Suppressor macrophage treated with lipopolysaccharide for 1 hour (primary cell): ENCODE measurements at regions not wholly inside any gene's neighbourhood (a gene's known extent, or its start where the extent isn't known, plus 50 kb on each side); places are given as distances from the start of the nearest gene placed in this dataset.

ENCODE experiments used
- DNase-seq, 3 donors: peaks; one replicate each; pipeline ENCODE4 v3.0.0-alpha.2; 2020 to 2022

DNA sequence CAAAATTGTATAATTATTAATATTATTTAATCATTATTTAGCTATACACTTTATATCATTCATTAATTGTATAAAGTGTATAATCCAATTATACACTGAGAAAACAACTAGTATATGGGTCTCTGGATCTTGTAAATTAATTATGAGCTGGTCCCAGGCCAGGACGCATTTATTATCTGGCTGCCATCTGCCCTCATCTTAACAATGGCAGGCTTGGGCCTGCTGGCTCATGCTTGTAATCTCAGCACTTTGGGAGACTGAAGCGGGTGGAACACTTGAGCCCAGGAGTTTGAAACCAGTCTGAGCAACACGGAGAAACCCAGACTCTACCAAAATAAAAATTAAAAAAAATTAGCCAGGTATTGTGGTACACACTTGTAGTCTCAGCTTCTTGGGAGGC lies 502.2 kb upstream of the NRXN1 start:
- no peak for DNase-seq

DNA sequence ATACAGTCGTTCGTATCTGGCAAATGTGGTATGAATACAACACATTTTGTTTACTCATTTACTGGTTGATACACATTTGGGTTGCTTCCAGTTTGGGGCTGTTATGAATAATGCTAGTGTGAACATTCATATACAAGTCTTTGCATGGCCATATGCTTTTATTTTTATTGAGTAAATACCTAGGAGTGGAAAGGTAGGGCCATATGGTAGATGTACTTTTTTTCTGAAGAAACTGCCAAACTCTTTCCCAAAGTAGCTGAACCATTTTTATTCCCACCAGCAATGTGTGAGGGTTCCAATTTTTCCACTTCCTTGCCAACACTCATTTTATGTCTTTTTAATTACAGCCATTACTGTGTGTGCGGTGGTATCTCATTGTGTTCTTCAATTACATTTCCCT lies 496.2 kb upstream of the NRXN1 start:
- no peak for DNase-seq

DNA sequence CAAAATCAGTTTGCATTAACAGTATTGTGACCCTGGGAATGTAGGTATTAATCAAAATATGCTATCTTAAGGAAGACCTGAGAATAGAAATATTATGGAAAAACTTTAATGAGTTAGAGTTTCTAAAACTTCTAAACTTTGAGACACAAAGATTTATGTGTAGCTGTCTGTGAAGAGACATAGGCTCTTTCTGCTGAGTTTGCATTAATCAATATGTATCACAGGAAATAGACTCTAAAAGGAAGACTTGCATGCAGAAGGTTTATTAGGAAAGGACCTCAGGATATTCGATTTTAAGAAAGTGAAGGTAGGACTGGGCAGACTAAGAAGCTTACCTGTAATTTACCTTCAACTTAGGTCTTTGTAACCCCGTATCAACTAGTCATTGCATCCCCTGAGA lies 494.8 kb upstream of the NRXN1 start:
- DNase-seq, result no peak

DNA sequence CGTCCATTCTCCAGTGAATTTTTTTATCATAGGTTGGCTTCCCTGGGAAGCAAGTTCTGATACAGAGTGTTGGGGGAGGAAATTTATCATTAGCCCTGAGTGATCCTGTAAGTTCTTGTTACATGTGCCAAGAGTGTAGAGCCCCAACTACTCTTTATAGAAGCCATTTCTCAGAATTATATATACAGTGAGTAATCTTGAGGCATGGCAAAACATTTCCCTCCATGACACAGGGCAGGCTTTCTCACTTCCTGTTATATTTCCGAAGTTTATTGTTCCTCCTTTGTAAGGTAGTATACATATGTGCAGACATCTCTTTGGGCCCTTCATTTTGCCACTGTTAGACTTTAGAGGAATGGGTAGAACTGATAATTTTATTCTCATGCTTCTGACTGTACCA lies 484.7 kb upstream of the NRXN1 start:
- no peak for DNase-seq

DNA sequence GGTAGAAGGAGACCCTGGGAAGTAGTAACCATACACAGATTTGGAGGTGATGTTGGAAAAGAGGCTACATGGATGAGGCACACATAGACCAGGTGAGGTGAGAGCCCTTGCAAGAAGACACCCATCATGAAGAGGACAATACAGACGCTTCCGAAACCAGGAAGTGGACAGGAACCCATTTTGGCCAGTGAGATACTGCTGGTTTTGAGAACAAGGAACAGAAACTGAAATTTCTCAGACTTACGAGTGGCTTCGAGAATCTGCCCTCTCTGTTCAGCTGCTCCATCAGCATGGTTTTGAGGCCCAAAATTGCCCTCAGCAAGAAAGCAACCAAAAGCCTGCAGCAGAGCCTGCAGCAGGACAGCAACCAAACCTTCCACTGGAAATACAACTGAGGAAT lies 479.1 kb upstream of the NRXN1 start:
- DNase-seq, result peak in 2 of 3 donors; percentile 8 to 11

DNA sequence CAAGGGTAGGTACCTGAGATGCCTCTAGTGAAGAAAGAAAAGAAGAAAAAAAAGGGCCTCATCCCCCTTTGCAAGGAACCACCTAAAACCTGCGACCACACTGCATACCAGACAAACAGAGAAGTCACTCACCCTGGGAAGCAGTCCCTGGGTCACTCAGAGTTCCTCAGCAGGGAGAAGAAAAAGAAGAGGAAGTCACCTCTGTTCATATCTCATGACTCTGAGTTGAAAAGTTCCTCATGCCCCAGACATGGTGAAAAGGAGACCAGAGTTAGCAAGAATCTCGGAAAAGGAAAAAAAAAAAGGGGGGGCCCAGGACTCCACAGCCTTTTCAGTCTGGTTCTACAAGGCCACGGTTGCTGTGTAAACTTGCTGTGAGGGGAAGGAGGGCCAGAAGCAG lies 478.4 kb upstream of the NRXN1 start:
- peak; percentile 12 to 42 (median 26) for DNase-seq

DNA sequence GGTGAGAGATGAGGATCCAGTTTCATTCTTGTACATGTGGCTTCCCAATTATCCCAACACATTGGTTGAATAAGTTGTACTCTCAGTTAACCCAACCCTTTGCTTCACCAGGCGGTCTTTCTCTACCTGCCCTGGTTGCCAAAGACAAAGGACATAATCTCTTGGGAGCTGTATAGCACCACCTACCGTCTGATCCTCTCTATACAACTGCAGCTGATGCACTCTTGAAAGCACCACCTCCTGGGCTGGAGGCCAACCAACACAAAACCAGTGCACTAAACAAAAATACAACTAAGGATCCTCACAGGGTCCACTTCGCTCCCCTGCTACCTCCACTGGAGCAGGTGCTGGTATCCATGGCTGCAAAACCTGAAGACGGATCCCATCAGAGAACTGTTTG lies 473.6 kb upstream of the NRXN1 start:
- DNase-seq, result no peak

DNA sequence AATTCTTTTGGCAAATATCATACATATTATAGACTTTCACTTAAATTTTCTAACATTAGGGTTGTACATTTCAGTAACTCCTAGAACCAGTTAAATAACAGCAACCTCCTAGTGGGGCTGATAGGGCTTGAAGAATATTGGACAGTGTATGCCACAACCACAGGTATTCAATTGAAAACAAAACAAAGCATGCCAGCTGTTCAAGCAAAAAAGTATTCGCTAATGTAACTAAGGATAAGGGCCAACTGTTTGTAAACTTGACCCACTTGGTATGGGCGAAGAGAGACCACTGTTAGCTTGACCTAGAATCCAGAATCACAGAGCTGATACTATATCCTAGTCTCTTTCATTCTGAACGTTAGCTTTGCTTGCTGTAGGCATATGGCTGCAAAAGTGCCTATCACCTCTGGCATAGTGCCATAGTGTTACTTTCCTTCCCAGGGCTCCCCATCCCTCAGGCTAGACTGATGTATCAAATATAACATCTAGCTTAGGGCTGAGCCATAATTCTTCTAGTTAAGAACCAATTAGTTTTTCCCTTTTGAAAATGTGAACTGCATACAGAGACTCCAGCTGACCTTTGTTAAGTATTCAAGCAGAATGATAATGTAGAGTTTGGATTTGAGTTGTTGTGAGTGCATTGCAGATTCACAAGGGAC lies 458.8 kb upstream of the NRXN1 start:
- no peak for DNase-seq

DNA sequence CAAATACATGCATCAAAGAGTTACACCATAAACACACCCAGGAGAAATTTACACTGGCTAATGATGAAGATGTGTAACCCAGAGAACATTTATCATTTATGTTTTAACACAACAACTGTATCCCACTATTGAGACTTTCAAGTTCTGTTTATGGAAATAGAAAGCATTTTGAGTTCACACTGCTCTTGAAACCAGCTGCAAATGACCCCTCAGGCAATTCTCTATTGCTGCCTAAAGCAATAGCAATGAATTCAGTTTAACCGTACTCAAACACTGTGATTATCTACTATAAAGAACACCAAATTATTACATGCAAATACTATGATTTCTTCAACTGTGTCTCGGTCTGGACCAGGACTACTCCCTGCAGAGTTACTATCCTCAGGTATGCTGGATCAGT lies 452.7 kb upstream of the NRXN1 start:
- DNase-seq, result no peak

DNA sequence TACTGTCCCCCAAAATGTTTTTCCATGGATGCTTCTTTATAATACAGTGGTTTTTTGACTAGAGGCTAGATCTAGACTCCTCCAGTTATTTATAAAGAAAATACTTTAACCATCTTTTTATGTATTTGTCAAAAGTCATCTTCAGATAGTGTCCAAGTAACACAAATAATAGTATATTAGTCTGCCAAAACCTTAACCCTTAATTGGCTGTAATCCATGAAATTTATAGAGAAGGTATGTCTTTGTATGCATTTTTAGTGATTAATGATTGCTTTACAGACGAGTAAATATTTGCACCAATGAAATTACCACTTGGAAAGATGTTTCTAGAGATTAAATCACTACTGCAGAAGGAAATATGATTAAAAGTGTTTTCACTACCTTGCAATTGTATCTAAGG lies 451.8 kb upstream of the NRXN1 start:
- no peak for DNase-seq

DNA sequence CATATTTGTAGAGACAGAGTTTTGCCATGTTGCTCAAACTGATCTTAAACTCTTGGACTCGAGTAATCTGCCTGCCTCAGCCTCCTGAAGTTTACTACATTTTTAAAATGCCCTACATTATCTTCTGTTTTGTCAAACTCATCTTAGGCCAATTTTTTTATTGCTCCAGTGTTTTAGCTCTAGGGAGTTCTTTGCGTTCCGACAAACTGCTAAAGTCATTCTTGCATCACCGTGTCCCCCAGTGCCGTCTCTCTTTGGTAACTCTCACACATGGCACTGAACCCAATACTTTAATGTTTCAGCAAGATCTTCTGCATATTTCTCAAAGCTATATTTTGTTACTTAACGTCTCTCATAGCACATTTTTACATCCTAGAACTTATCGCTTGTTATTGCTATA lies 440.9 kb upstream of the NRXN1 start:
- DNase-seq, result no peak

DNA sequence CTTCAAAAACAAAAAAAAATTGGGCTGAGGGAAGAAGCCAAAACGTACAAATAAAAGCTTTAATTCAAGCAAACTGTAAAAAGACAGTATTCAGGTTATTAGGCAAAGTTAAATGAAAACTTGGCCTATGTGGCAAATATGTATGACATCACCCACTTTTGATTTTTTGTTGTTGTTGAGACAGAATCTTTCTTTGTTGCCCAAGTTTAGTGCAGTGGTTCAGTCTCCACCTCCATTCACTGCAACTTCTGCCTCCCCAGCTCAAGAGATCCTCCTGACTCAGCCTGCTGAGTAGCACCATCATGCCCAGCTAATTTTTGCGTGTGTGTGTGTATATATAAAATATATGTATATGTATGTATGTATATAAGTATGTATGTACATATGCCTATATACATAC lies 440.4 kb upstream of the NRXN1 start:
- no peak for DNase-seq

DNA sequence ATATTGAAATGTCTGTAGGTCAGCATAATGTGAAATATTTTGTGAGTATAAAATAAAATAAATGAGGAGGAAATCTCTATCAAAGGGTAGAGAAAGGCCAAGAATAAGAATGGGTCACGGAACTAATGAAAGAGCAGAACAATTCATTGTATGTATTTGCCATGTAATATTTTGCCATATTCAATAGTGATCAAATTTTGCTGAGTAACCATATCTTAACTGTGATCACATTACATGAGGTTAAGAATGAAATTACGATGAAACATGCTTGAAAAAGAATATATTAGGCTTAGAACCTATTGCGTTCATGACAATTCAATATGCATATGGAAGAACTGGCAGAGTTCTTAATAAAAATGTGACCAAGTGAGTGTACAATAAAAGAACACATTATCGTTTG lies 437.2 kb upstream of the NRXN1 start:
- no peak for DNase-seq

DNA sequence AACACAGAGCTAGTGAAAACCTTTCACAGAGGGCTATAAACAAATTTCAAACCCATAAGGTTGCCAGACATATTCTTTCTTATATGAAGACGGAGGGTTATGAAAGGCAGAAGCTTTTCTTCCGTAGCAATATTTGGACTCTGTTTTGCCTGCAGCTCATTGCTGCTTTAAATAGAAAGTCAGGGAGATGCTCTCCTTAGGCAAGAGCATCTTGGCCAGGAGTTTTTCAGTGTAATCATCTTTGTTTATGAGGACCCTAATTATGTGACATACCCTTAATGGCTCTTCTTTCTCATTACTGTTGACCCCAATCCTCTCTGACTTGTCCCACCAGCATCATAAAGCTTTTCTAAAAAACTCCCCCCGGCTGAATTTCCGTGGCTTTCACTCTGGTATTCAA lies 433.4 kb upstream of the NRXN1 start:
- DNase-seq, result no peak

DNA sequence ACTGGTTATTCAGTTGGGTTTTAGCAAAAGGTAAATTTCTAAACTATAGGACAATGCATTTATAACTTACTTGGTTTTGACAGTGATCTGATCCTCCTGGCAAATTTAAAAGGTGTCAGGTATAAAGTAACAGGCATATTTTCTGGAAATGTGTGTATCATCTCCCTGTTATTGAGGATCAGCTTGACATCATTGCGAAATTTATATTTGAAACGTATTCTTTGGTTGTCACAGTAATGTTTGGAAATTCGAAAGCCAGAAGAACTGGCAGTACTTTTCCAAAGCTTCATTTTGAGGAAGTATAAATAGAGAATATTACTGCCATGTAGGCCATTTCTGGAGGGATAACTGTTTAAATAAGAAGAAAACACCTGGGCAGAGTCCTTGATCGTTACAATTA lies 422.2 kb upstream of the NRXN1 start:
- no peak for DNase-seq

DNA sequence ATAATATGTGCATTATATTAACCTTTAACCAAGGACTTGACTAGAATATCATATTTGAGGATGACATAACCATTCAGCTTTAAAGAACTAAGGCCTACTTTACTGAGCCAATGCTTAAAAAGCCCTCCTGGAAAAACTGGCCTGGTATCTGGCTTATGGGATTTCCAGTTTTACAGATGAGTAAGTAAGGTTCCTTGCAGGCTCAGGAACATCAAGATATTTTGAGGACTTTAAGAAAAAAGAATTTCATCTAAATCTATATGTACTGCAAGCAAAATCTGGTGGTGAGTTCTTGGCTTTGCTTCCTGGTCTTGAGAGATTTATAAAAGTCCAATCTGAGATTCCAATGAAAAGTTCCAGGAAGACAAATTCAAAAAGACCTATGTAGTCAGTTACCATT lies 417.0 kb upstream of the NRXN1 start:
- DNase-seq, result no peak

DNA sequence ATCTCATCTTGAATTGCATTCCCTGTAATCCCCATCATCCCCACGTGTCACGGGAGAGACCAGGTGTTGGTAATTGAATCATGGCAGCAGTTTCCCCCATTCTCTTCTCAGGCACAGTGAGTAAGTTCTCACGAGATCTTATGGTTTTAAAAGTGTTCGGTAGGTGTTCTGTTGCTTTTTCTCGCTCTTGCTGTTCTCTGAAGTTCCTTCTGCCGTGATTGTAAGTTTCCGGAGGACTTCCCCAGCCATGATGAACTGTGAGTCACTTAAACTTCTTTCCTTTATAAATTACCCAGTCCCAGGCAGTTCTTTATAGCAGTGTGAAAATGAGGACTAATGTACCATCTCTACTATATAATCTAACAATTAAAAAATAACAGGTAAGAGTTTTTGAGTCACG lies 409.9 kb upstream of the NRXN1 start:
- no peak for DNase-seq

DNA sequence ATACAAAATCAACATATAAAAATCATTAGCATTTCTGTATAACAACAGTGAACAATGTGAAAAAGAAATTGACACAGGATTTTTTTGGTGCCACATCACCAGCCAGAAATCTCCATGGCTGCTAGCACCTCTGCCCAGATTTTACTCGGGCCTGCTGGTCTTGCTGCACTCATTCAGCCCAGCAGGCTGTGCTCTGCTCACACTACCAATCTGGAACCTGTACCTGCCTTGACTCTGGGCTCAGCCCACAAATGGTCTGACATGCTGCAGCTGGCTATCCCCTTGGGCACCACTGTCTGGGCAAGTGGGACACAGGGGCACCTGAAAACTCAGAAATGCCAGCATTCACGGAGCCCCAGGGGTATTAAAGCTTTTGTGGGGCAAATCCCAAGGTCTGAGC lies 392.5 kb upstream of the NRXN1 start:
- DNase-seq, result no peak

DNA sequence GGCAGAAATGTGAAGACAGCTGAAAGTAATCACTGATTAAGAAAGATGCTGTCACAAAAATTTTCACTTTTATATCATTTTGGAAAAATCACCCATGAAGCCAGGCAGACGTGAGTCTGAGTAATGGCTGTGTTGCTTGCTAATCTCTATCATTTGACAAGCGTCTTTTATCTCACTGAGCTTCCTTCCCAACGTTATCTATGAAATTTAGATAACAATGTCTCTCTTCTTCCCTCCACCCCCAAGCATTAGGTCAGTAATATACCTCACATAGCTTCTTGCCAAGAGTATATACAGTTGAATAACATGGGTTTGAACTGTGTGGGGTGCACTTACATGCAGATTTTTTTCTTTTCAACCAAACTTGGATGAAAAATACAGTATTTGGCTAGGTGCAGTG lies 388.6 kb upstream of the NRXN1 start:
- no peak for DNase-seq

DNA sequence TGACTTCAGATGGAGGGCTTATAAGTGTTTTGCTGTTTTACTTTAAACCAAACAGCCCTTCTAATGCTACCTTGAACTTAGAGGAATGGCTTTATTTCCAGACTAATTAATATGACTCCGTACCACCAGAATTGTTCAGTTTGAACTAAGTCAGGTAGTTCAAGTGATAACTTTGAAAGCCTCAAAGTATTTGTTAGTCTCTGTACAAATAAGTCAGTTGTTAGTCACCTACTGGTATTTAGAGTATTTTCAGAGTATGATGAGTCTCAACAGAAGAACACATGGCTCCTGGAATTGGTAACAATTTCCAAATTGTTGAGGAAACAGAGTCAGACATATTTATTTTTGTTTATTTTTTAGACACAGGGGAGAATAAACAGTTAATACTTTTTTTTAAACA lies 381.8 kb upstream of the NRXN1 start:
- no peak for DNase-seq

DNA sequence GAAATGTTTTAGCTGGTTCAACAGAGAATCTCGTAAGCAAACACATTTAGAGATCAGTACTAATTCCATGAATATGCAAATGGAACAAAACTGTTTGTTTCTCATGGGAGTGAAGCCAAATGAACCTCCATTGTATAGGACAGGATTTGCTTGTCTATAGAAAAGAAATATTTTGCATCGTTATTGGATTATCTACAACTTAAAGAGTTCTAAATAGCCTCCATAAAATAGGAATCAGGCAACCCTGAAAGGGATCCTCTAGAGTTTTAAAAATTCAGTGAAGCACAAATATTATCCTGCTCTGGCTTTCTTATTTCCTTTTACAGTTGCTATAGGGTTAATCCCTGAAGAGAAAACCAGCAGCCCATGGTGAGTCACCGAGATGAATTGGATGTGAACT lies 378.4 kb upstream of the NRXN1 start:
- no peak for DNase-seq

DNA sequence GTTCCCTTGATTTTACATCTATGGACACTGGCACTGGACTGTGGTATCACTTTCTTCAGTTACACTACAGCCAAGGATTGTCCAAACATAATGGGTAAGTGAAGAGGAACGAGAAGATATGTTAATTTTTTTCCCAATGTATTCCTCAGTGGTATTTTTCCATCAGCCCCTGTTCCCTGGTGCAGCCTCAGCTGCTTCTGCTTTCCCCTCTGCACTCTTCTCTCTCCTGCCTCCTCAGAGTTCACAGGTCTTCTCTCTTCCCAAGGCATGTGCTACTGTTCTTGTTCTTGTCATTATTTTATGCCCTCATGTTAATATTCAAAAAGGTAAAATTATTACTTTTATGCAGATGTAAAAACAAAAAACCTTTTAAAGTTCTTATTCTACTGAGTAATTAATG lies 378.0 kb upstream of the NRXN1 start:
- no peak for DNase-seq

DNA sequence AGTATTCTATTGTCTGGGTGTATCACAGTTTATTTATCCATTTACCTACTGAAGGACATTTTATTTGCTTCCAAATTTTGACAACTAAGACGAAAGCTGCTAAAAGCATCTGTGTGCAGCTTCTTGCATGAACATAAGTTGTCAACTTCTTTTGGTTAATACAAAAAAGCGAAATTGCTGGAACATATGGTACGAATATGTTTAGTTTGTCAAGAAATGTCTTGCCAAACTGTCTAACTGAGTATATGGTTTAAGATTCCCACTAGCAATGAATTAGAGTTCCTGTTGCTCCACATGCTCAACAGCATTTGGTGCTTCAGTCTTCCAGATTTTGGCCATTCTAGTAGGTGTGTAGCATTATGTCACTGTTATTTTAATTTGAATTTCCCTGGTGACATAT lies 372.3 kb upstream of the NRXN1 start:
- DNase-seq, result no peak

DNA sequence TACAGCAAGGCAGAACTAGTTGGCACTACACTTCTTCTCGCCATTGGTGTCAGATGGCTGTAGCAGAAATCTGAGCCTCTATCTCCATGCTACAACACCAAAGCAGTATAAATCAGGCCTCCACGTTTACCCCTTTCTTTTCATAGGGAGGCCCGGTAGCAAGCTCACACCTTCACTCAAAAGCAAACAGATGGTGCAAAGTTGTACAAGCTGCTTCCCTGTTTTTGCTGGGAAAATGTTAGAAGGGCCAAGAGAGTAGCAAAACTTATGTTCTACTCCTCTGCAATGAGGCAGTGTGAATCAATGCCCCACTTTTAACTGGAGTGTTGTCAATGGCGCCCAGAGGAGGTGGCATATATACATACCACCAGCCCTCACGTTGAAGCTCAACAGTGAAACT lies 369.6 kb upstream of the NRXN1 start:
- DNase-seq, result no peak

DNA sequence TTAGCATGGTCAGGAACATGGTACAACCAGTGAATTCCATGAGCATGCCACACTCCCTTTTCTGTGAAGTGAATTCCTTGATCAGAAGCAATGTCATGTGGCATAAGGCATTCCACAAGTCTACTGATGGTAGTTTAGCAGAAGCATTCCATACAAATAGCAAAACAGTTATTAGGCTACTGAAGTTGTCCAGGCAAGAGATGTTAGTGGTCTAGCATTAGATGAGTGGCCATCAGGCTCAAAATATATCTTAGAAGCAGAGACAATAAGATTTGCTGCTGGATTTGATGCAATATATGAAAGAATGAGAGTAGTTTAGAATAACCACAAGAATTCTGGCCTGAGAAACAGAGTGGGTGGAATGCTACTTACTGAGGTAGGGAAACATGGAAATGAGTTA lies 355.3 kb upstream of the NRXN1 start:
- DNase-seq, result no peak

DNA sequence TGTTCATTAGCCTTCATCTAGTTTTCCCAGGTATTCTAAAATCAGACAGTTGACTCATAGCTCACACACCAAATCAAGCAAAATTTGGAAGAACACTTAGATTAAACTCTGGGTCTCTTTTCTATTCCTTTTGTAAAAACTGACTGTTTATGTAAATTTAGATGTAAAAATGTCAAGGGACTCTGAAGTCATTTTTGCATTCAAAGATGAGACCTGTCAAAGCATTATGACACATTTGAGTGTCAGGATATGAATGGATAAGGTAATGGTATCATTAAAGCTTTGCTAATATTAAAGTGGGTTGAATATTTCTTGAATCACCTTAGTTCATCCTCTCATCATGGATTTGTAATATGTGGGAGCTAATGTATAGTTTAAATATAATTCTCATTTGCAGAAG lies 348.1 kb upstream of the NRXN1 start:
- no peak for DNase-seq
